HG02610 (cell line): ENCODE measurements at regions not wholly inside any gene's neighbourhood (a gene's known extent, or its start where the extent isn't known, plus 50 kb on each side); places are given as distances from the start of the nearest gene placed in this dataset.

ENCODE experiments used
- ATAC-seq: cut with Tn5 transposase; IDR thresholded peaks from one replicate; pipeline ENCODE4 v1.9.1; 2021; ENCODE audit warnings: mild to moderate bottlenecking, moderate library complexity; ENCODE audit not compliant: unreplicated experiment

DNA sequence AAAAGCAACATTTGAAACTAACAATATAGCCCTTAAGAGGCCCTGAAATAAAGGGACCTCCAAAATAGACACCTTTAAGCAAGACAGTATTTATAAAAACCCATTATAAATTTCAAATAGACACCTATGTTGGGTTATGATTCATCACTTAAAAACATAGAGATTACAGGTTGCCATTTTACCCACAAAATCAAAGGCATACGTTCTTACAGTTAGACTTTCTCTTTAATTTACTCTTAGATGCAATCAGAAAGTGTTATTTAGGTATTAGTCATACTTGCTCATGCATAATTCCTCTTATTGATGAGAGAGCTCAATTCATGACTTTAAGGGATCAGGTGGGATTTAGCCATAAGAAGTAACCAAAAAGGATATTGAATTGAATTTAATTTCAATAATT lies 51.5 kb upstream of the TMEM200A start:
- ATAC-seq = peak; percentile 83

DNA sequence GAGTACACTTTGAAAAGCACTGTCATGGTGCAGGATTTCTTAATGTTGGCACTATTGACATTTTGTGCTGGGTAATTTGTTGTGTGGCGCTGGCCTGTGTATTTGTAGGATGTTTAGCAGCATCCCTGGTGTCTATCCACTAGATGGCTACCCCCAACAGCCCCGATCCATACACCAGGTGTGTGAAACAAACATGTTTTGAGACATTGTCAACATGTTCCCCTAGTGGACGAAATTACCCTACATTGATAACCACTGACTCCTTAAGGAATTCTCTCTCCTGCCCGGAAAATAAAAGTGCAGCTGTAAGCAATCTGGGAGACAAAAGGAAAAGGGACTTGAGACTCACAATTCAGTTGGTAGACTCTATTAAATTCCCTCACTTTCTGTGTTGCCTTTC lies 52.6 kb upstream of the TMEM200A start:
- ATAC-seq = no peak

DNA sequence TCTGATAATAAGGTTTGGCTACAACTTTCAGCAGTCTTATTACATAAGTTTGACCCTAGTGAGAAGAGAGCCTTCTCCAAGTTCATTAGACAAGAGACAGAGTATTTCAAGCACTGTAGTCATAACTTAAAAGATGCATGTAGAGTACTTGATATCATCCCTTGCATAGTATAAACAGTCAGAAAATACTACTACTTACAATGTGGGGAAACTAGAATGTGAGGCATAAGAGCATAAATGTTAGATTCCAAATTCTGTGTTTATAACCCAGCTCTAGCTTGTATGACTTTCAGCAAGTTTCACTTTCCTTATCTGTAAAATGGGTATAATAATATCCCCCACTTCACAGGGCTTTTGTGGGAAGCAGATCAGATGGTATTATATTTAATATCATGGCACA lies 56.8 kb upstream of the TMEM200A start:
- ATAC-seq = no peak

DNA sequence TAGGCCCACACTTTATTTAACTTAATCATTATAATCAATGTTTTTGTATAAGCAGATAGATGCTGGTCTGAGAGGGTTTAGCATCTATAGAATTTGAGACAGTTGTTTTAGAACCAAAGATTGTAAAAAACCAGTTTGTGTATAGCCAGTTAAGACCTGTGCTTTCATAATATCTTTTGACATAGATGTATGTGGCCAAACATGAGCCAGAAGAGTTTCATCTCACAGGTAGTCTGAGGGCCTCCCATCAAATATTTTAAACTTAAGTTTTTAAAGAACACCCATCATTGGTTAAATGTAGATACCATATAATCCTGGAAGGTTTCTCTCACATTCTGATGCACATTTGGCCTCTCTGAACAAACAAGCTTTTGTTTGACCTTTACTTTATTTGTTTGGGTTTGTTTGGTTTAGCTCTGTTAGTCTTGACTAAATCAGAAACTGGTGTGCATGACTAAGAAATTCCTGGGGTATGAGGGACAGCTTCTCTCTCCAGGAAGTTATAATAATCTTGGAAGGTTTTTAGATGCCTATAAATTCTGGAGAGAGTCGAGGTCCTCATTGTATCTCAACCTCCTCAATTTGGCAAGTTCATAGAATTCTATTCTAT lies 58.0 kb upstream of the TMEM200A start:
- no peak for ATAC-seq

DNA sequence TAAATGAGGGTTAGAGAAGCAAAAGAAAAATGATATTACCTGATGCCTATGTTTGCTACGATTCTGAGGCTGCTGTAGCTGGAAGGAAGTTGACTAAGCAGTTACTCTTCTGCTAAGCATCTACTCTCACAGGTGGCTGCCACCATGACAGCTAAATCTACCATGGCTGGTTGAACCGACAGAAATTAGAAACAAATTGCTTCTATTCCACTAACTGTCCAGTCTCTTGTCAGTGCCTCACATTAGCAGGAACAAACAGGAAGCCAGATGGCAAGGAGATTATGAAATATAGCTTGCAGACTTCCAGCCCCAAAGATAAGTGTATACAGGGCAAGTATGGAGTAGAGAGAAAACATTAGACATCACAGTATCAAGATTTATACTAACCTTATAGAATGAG lies 59.4 kb upstream of the TMEM200A start:
- no peak for ATAC-seq

DNA sequence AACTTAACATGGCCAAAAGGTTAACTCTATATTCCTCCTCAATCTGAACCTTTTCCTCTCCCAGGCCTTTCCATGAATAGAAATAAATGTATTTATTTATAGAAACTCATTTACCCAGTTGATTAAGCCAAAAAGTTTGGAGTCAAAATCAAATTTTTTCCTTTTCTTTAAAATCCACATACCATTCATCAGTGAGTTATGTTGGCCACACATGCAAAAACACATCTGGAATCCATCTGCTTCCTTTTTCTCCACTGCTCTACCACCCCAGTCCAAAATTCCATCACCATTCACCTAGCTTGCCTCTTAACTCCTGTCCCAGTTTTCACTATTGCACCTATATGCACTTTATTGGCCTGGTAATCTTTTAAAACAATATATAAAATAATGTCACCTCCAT lies 62.4 kb upstream of the TMEM200A start:
- no peak for ATAC-seq

DNA sequence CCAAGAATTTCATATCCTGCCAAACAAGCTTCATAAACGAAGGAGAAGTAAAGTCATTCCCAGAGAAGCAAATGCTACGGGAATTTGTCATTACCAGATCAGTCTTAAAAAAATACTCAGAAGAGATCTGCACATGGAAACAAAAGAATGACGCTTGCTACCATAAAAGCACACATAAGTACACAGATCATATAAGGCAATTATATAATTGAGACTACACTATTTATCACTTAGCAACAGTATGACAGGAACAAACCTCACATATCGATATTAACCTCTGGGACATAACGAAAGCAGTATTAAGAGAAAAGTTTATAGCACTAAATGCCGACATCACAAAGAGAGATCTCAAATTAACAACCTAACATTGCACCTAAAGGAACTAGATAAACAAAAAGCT lies 67.6 kb upstream of the TMEM200A start:
- no peak for ATAC-seq

DNA sequence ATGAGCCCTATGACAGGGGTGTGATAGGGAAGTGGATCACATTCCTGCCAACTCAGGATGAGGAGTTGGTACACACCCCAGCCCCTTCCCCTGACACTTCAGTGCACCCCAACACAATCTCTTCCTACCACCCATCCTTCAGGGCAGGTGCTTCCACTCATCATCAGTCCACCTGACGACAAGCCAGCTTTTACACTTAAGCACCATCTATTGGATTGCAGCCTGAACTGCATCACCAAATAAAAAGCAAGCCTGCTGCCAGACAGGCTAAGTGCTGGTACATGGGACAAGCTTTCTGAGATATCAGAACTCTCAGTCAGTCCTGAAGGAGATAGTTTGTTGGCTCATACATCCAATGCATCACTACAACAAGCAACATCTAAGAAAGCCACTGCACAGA lies 69.0 kb upstream of the TMEM200A start:
- no peak for ATAC-seq

DNA sequence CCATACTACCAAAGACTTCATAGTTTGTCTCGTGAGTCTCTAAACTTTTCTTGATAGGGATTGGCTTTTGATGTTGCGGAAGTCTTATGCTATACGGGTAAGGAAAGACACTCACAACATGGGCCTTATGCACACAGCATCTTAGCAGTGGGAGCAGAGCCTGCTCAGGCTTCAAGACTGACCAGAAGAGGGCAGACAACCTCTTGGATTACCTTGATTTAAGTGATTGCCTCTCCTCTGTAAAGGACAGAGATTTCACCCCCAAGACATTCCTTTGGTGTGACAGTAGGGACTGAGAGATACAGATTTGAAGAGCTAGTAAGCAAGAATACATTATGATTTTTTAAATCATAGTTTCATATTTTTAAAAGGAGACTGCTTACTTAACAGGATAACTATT lies 71.0 kb upstream of the SAMD3 start:
- peak; percentile 55 for ATAC-seq

DNA sequence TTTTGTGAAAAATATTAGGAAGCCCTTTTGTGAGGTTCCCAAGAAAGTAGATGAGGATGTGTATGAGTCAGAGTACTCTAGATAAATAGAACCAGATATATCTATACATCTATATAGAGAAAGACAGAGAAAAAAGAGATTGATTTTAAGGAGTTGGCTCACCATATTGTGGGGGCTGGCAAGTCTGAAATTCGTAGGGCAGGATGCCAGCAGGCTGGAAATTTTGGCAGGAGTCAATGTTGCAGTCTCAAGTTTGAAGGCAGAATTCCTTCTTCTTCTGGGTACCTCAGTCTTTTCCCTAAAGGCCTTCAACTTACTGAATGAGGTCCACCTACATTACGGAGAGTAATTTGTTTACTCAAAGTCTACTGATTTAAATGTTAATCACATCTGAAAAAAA lies 65.3 kb upstream of the SAMD3 start:
- ATAC-seq = no peak

DNA sequence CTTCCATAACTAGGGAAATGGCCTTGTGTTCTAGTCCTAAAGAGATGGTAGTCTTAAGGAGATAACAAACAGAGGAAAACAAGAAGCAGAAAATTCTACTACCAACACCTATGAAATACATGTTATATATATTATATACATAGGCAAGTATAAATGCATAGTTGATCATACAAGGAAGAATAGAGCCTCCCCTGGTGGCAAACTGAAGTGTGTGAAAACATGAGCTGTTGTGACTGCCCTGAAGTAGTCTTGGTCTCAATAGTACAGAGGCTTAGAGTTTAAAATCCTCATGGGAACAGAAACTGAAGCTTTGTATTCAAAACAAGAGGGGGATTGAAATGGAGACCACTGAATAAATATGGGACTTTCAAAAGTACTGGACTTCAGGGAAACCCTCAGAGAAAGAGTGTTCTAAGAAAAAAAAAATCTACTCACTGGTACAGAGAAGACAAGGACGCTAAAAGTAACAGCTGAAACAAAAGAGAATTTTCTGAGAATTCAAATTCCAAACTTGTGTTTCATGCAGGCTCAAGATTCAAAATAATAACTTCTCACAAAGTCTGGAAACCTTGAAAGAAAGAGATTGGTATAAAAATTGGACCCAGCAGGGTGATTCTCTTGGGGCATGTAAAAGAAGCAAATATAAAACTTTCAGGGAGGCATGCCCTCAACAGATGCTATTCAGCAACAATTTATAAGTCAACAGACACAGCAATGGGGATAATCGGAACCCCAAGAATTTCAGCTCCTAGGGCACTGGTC lies 59.7 kb upstream of the SAMD3 start:
- peak; percentile 87 for ATAC-seq

DNA sequence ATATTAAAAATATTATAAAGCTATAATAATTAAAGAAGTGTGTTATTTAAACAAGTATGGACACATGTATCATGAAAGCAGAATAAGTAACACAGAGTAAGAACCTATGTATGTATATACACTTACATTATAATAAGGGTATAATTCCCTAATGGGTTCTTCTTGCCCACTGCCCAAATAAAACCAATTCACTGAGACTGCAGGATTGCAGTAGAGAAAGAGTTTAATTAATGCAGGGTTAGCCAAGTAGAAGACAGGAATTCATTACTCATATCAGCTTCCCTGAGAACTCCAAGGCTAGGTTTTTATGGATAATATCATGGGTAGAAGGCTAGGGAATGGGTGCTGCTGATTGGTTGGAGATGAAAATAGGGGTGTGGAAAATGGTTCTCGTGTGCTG lies 53.8 kb upstream of the SAMD3 start:
- ATAC-seq = no peak

DNA sequence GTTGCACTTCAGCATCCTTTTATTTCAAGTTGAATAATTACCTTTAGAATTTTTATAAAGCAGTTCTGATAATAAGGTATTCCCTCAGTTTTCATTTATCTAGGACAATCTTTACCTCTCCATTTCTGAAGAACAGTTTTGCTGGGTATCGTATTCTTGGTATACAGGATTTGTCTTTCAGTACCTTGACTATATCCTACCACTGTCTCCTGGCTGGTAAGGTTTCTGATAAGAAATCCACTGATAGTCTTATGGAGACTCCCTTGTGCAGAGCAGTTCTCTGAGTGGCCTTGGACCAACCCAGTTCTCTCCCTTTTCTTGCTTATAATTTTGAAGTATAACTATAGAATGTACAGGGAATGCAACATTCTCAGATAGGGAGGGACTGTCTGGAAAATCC lies 51.3 kb upstream of the SAMD3 start:
- ATAC-seq = no peak
